IMR-90 (cell line): ENCODE measurements at regions not wholly inside any gene's neighbourhood (a gene's known extent, or its start where the extent isn't known, plus 50 kb on each side); places are given as distances from the start of the nearest gene placed in this dataset.
A peak's percentile ranks its signal among the peaks of the same experiment; 100 is the strongest.

Experiments used
- ATAC-seq: fragments of 200-7000 bp; cut with Tn5 transposase; 2 replicates; pipeline ENCODE4 v1.9.1; 2020; ENCODE audit warnings: low read depth, mild to moderate bottlenecking, moderate library complexity
- BruUV-seq: library from RNA; stranded (reverse); fragments of 400-500 nt; replicated peaks from 2 replicates; lab custom pipeline; 2021; lab: Mats Ljungman, UMichigan
- CTCF ChIA-PET: fragments of 300-600 bp; formaldehyde crosslinking; extraction: SDS; loops from one replicate; lab custom pipeline; 2021; ENCODE audit warnings: antibody characterized with exemption; lab: Yijun Ruan, JAX
- POLR2A ChIA-PET: fragments of 300-600 bp; sonication (Branson Sonifier 250); formaldehyde crosslinking; loops from one replicate; lab custom pipeline; 2022; ENCODE audit warnings: antibody characterized with exemption; ENCODE audit not compliant: unreplicated experiment; lab: Charles Lee
- DNase-seq: peaks from one replicate; pipeline ENCODE4 v3.0.0; 2013
- H2AFZ ChIP-seq: replicated peaks from 2 replicates; pipeline ENCODE3; 2013; ENCODE audit warnings: low read length, mild to moderate bottlenecking; ENCODE audit not compliant: poor library complexity
- H2AK5ac ChIP-seq: 2 replicates; pipeline ENCODE4 v1.6.1; 2013; ENCODE audit warnings: low read depth, low read length, inconsistent platforms
- H2AK9ac ChIP-seq: replicated peaks from 2 replicates; pipeline ENCODE3; 2013; ENCODE audit warnings: mild to moderate bottlenecking, low read depth, low read length, moderate library complexity; ENCODE audit not compliant: poor library complexity
- H2BK120ac ChIP-seq: 2 replicates; pipeline ENCODE4 v1.6.1; 2013; ENCODE audit warnings: low read depth, low read length, inconsistent platforms
- H2BK15ac ChIP-seq: 3 replicates; pipeline ENCODE4 v1.6.1; 2013; ENCODE audit warnings: low read depth, low read length, inconsistent platforms
- H2BK20ac ChIP-seq: 2 replicates; pipeline ENCODE4 v1.6.1; 2013; ENCODE audit warnings: low read depth, mild to moderate bottlenecking, inconsistent platforms, low read length, moderate library complexity
- H2BK5ac ChIP-seq: 2 replicates; pipeline ENCODE4 v1.6.1; 2013; ENCODE audit warnings: mild to moderate bottlenecking, low read depth, low read length, inconsistent platforms; ENCODE audit not compliant: poor library complexity, severe bottlenecking
- H3K14ac ChIP-seq: replicated peaks from 2 replicates; pipeline ENCODE4 v1.6.1; 2013; ENCODE audit warnings: low read depth, low read length, inconsistent platforms
- H3K18ac ChIP-seq: 2 replicates; pipeline ENCODE4 v1.6.1; 2013; ENCODE audit warnings: low read depth, low read length, control low read depth
- H3K23ac ChIP-seq: 2 replicates; pipeline ENCODE4 v1.6.1; 2013; ENCODE audit warnings: low read depth, low read length, inconsistent platforms
- H3K27ac ChIP-seq: 2 replicates; pipeline ENCODE4 v1.5.1; 2013; ENCODE audit warnings: mild to moderate bottlenecking, control low read depth, low read length; ENCODE audit not compliant: insufficient read depth
- H3K27me3 ChIP-seq: 2 replicates; pipeline ENCODE4 v1.6.1; 2013; ENCODE audit warnings: low read length; ENCODE audit not compliant: control insufficient read depth, insufficient read depth
- H3K36me3 ChIP-seq: 2 replicates; pipeline ENCODE4 v1.6.1; 2013; ENCODE audit warnings: low read length, mixed read lengths; ENCODE audit not compliant: control insufficient read depth, insufficient read depth
- H3K4ac ChIP-seq: 2 replicates; pipeline ENCODE4 v1.6.1; 2013; ENCODE audit warnings: low read depth, low read length, inconsistent platforms
- H3K4me1 ChIP-seq: 2 replicates; pipeline ENCODE4 v1.6.1; 2013; ENCODE audit warnings: low read length, mixed read lengths; ENCODE audit not compliant: control insufficient read depth, insufficient read depth
- H3K4me2 ChIP-seq: 2 replicates; pipeline ENCODE4 v1.6.1; 2013; ENCODE audit warnings: low read depth, mild to moderate bottlenecking, control low read depth, low read length, moderate library complexity
- H3K4me3 ChIP-seq: 2 replicates; pipeline ENCODE4 v1.5.1; 2013; ENCODE audit warnings: low read depth, mild to moderate bottlenecking, control low read depth, low read length, moderate library complexity; ENCODE audit not compliant: insufficient read depth
- H3K56ac ChIP-seq: 2 replicates; pipeline ENCODE4 v1.6.1; 2013; ENCODE audit warnings: low read length, inconsistent platforms; ENCODE audit not compliant: insufficient read depth; ENCODE audit errors: extremely low read depth
- H3K79me1 ChIP-seq, 2 experiments: 2 replicates each; pipeline ENCODE4 v1.6.1; 2013; ENCODE audit warnings: low read length in 2 of 2, inconsistent platforms in 1 of 2, low read depth in 1 of 2
- H3K9ac ChIP-seq: 2 replicates; pipeline ENCODE4 v1.6.1; 2013; ENCODE audit warnings: low read depth, low read length, control low read depth
- H3K9me1 ChIP-seq: 2 replicates; pipeline ENCODE4 v1.6.1; 2013; ENCODE audit warnings: low read length, inconsistent platforms; ENCODE audit not compliant: insufficient read depth
- H3K9me3 ChIP-seq: 2 replicates; pipeline ENCODE4 v1.6.1; 2013; ENCODE audit warnings: low read length; ENCODE audit not compliant: control insufficient read depth, insufficient read depth
- H4K20me1 ChIP-seq: 2 replicates; pipeline ENCODE4 v1.6.1; 2013; ENCODE audit warnings: low read length, inconsistent platforms; ENCODE audit not compliant: insufficient read depth
- H4K5ac ChIP-seq: 2 replicates; pipeline ENCODE4 v1.6.1; 2013; ENCODE audit warnings: mild to moderate bottlenecking, low read depth, low read length, control low read depth
- H4K8ac ChIP-seq, 2 experiments: 2 replicates each; pipeline ENCODE4 v1.6.1; 2013; ENCODE audit warnings: low read depth in 2 of 2, low read length in 2 of 2, control low read depth in 1 of 2, inconsistent platforms in 1 of 2
- H4K91ac ChIP-seq: 2 replicates; pipeline ENCODE4 v1.6.1; 2013; ENCODE audit warnings: low read depth, low read length, inconsistent platforms; ENCODE audit not compliant: insufficient read depth
- BHLHE40 ChIP-seq: fragments of 150-350 bp; IDR thresholded peaks from 2 replicates; pipeline ENCODE4 v1.6.1; 2016; ENCODE audit warnings: mild to moderate bottlenecking, low read depth, low read length
- CEBPB ChIP-seq: IDR thresholded peaks from 2 replicates; pipeline ENCODE4 v1.6.1; 2012; ENCODE audit warnings: low read depth, low read length, improper control_type of control experiment
- FOS ChIP-seq: fragments of 150-350 bp; IDR thresholded peaks from 2 replicates; pipeline ENCODE4 v1.6.1; 2016; ENCODE audit warnings: low read depth, low read length
- MAFK ChIP-seq: IDR thresholded peaks from 2 replicates; pipeline ENCODE4 v1.6.1; 2012; ENCODE audit warnings: low read depth, low read length, improper control_type of control experiment
- MXI1 ChIP-seq: IDR thresholded peaks from 2 replicates; pipeline ENCODE4 v1.6.1; 2012; ENCODE audit warnings: low read depth, mild to moderate bottlenecking, low read length, moderate library complexity, borderline replicate concordance
- POLR2A ChIP-seq: IDR thresholded peaks from 2 replicates; pipeline ENCODE4 v1.6.1; 2012; ENCODE audit warnings: mild to moderate bottlenecking, low read depth, low read length
- RCOR1 ChIP-seq: IDR thresholded peaks from 2 replicates; pipeline ENCODE4 v1.6.1; 2012; ENCODE audit warnings: mild to moderate bottlenecking, low read length, improper control_type of control experiment; ENCODE audit not compliant: insufficient replicate concordance
- RFX5 ChIP-seq: IDR thresholded peaks from 2 replicates; pipeline ENCODE4 v1.8.0; 2012; ENCODE audit warnings: low read depth, mild to moderate bottlenecking, low read length, moderate library complexity
- WGBS, 2 experiments: methylation state at CpG; one replicate each; pipeline versions ENCODE4 v1.1.5 to v1.1.7; 2013; ENCODE audit warnings: missing lambda C conversion rate in 2 of 2; ENCODE audit not compliant: insufficient read length in 1 of 2; ENCODE audit errors: extremely low coverage in 2 of 2; 5-methylcytosine and 5-hydroxymethylcytosine counted together
- dilution Hi-C: fragments of 300-500 bp; cut with HindIII; formaldehyde crosslinking; loops from one replicate; pipeline ENCODE4 v1.14.3; 2018; ENCODE audit warnings: low sequenced_read_pairs; ENCODE audit not compliant: unreplicated experiment
- in situ Hi-C: fragments of 300-500 bp; cut with MboI; formaldehyde crosslinking; loops from 3 replicates; pipeline ENCODE4 v1.14.3; 2019; ENCODE audit warnings: low sequenced_read_pairs, inconsistent platforms, mixed read lengths
- intact Hi-C: fragments of 100-400 bp; cut with micrococcal nuclease; formaldehyde crosslinking; loops from 2 replicates; pipeline ENCODE4 v1.10.0; 2022
- TF ChIP-seq, protein P1 (sequence below): fragments of 150-350 bp; IDR thresholded peaks from 2 replicates; pipeline ENCODE4 v1.6.1; 2017; ENCODE audit warnings: mild to moderate bottlenecking, antibody characterized with exemption, low read length, low read depth
- TF ChIP-seq, protein P2 (sequence below): fragments of 150-350 bp; IDR thresholded peaks from 2 replicates; pipeline ENCODE4 v1.6.1; 2016; ENCODE audit warnings: low read depth, mild to moderate bottlenecking, low read length, moderate library complexity, borderline replicate concordance

DNA sequence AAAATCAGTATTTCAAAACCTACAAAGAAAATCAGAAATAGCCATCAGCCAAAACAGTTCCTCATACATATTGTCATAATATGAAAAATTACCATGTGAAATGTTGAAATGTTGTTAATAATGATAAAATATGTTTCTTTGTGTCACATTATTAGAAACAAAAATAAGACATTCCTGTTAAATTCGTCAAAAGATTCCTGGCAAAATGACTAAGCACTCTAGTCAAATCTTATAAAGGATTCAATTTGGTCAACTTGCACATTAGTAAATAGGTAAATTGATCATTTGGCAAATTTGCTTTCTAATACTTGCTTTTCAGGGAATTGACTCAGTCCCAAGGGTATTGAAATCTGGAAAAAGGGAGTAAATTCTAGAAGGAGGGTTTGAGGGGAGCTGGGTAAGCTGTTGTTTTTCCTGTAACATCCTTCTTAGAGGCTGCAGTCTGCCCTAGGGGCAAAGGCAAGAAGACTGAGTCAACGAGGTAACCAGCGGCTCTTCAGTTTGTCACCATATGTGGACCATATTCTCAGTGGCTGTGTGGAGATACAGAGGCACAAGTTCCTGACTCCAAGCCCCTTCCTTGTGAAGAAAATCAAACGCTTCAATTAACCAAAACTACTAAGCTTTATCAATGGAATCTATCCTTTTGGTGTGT, 482.3 kb downstream of the TNS1 start (continued):
- no peak for TF ChIP-seq MXI1

DNA sequence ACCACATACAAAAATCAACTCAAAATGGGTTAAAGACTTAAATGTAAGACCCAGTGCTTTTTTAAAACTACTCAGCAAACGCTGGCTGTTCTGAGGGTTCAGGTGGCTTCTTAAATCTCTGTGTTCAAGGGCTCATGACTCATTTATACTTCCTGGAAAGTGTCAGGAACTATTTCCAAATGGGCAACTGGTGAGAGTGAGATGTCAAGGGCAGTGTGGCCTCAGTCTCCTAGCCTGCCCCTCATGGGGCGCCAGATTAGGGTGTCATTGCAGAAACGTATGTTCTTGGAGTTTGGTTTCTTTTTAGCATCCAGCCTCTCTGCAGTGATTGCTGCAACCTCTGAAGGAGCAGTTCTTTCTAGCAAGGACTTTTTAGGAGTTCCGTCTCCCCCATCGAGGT, 485.4 kb downstream of the TNS1 start:
- in situ Hi-C loops, result loop anchor here (10.0 to 25.0 kb wide), 2 partner anchors 353 to 1005 kb away; no protein-coding TSS in a partner anchor
- Histone ChIP-seq H3K18ac (0 out of 2 replicates have a peak overlapping the region, but pooled peaks have one; percentile 37), H4K8ac (no peak overlapping the region), H3K23ac (no peak overlapping the region), H2BK5ac (no peak overlapping the region), H3K9ac (peak overlapping the region; percentile 29; the same call in 1 of the 2 replicates), H3K79me1 (no peaks in the 10 kb centered on the region), H3K4me1 (peaks cover 8% of the 10 kb centered on the region), H4K20me1 (no peaks in the 10 kb centered on the region), H3K9me3 (no peaks in the 10 kb centered on the region), H3K4me2 (peak overlapping the region; percentile 17; the same call in 1 of the 2 replicates), H3K9me1 (peaks cover under 1% of the 10 kb centered on the region; the same call in 1 of the 2 replicates), H4K5ac (peak overlapping the region; percentile 26; the same call in 1 of the 2 replicates), H2BK15ac (peak overlapping the region; percentile 85; the same call in 2 of the 3 replicates), H3K4me3 (no peak overlapping the region), H2BK20ac (0 out of 2 replicates have a peak overlapping the region, but pooled peaks have one; percentile 1), H3K14ac (no peak overlapping the region), H2BK120ac (no peak overlapping the region), H3K36me3 (no peaks in the 10 kb centered on the region), H2AK5ac (no peak overlapping the region), H2AFZ (no peak overlapping the region), H3K27ac (no peak overlapping the region), H4K91ac (no peak overlapping the region; the same call in 1 of the 2 replicates), H3K4ac (0 out of 2 replicates have a peak overlapping the region, but pooled peaks have one; percentile 7), H3K27me3 (no peaks in the 10 kb centered on the region), H2AK9ac (no peak overlapping the region), H3K56ac (no peak overlapping the region)
- dilution Hi-C loops, result loop anchor here (25.0 kb wide), 2 partner anchors 830 to 1005 kb away; partner anchors contain the start of gene IGFBP5
- CTCF ChIA-PET, result no interaction called here
- DNase-seq (no peak), ATAC-seq (no peak)
- POLR2A ChIA-PET, result no interaction called here
- BruUV-seq, result no TSS peak
- intact Hi-C loops, result loop anchor here (10.0 kb wide), 1 partner anchor 473 kb away; no protein-coding TSS in a partner anchor
- TF ChIP-seq BHLHE40, result no peak
- no peak for TF ChIP-seq FOS
- TF ChIP-seq RFX5, result no peak
- TF ChIP-seq, protein P1, sequence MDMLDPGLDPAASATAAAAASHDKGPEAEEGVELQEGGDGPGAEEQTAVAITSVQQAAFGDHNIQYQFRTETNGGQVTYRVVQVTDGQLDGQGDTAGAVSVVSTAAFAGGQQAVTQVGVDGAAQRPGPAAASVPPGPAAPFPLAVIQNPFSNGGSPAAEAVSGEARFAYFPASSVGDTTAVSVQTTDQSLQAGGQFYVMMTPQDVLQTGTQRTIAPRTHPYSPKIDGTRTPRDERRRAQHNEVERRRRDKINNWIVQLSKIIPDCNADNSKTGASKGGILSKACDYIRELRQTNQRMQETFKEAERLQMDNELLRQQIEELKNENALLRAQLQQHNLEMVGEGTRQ, result no peak
- TF ChIP-seq MAFK, result no peak
- no peak for TF ChIP-seq MXI1
- no peak for TF ChIP-seq CEBPB
- no peak for TF ChIP-seq RCOR1
- TF ChIP-seq, protein P2, sequence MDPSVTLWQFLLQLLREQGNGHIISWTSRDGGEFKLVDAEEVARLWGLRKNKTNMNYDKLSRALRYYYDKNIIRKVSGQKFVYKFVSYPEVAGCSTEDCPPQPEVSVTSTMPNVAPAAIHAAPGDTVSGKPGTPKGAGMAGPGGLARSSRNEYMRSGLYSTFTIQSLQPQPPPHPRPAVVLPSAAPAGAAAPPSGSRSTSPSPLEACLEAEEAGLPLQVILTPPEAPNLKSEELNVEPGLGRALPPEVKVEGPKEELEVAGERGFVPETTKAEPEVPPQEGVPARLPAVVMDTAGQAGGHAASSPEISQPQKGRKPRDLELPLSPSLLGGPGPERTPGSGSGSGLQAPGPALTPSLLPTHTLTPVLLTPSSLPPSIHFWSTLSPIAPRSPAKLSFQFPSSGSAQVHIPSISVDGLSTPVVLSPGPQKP, result no peak
- no peak for TF ChIP-seq POLR2A
- 70% methylated on average over 2 of the region's 5 CpGs; no CpG with 5 or more reads in 1 of the 2 experiments for WGBS, 2 experiments
